ENCODE measurements at regions not wholly inside any gene's neighbourhood (a gene's known extent, or its start where the extent isn't known, plus 50 kb on each side); places are given as distances from the start of the nearest gene placed in this dataset.

DNA sequence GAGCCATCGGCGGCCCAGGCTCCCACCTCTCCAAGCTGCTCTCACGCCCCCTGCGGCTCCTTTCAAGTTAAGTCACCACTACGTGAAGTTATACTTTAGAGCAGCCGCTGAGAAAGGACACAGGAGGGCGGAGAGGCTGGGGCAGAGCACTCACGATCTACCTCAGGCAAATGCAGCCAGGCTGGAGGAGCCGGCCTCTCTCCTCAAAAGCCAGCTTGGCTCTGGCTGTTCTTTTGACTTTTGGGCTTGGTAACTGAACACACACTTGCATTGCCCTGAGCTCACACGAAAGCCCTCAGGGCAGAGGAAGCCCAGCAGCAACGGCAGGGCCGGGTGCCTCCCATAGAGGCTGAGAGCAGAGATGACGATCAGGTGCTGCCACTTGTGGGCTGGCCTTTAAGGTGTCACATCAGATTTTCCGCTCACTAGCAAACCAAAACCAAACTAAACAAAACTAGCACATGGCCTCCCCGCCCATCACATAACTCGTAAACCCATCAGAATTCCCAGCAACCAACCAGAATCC lies 75.2 kb downstream of the PITPNM2 start:
- ATAC-seq: peak; percentile 71
- peak overlapping the region; percentile 18 for H3K9ac ChIP-seq (ENCODE audit: low read length)
- no peaks in the 10 kb centered on the region for H3K27me3 ChIP-seq (ENCODE audit: low read length)
- peaks cover 24% of the 10 kb centered on the region for H3K4me1 ChIP-seq (ENCODE audit: insufficient read depth, low read length)
- peak overlapping the region; percentile 60 for H3K27ac ChIP-seq (ENCODE audit: low read length)
- H3K36me3 ChIP-seq (ENCODE audit: low read depth, low read length): no peaks in the 10 kb centered on the region
- H3F3A ChIP-seq (ENCODE audit: low read length, unreplicated experiment): no peaks in the 10 kb centered on the region
- H3K4me3 ChIP-seq (ENCODE audit: low read length): no peak overlapping the region
- ChIA-PET CTCF (no interaction called here), POLR2A (ENCODE audit: unreplicated experiment) (interaction anchor here (0.6 kb wide), 1 partner anchor 14 kb away, joined by 3 read pairs; no protein-coding TSS in a partner anchor)
- no TSS peak for BruUV-seq (replicated peaks)
- H4K20me1 ChIP-seq (ENCODE audit: low read length): no peaks in the 10 kb centered on the region
- peak overlapping the region; percentile 32; the same call in 1 of the 2 replicates for H3K4me2 ChIP-seq (ENCODE audit: low read length)
- no peaks in the 10 kb centered on the region for H3K9me2 ChIP-seq (replicated peaks; ENCODE audit: low read length)
- H2AFZ ChIP-seq (ENCODE audit: low read length): no peak overlapping the region
- TF ChIP-seq EZH2 (IDR thresholded peaks at IDR 0.05; ENCODE audit: low read length, unreplicated experiment) (no peak), EZH2phosphoT487 (IDR thresholded peaks at IDR 0.05; ENCODE audit: borderline replicate concordance, low read length) (no peak)
- TF ChIP-seq, protein P1, sequence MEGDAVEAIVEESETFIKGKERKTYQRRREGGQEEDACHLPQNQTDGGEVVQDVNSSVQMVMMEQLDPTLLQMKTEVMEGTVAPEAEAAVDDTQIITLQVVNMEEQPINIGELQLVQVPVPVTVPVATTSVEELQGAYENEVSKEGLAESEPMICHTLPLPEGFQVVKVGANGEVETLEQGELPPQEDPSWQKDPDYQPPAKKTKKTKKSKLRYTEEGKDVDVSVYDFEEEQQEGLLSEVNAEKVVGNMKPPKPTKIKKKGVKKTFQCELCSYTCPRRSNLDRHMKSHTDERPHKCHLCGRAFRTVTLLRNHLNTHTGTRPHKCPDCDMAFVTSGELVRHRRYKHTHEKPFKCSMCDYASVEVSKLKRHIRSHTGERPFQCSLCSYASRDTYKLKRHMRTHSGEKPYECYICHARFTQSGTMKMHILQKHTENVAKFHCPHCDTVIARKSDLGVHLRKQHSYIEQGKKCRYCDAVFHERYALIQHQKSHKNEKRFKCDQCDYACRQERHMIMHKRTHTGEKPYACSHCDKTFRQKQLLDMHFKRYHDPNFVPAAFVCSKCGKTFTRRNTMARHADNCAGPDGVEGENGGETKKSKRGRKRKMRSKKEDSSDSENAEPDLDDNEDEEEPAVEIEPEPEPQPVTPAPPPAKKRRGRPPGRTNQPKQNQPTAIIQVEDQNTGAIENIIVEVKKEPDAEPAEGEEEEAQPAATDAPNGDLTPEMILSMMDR (conservative IDR thresholded peaks at IDR 0.05; ENCODE audit: low read depth, low read length): no peak
- no peaks in the 10 kb centered on the region for H3K79me2 ChIP-seq (ENCODE audit: low read length)
- H3K9me3 ChIP-seq (ENCODE audit: low read length): no peaks in the 10 kb centered on the region
- DNase-seq: peak; percentile 71
- intact Hi-C loops (cut with micrococcal nuclease): no loop called here

DNA sequence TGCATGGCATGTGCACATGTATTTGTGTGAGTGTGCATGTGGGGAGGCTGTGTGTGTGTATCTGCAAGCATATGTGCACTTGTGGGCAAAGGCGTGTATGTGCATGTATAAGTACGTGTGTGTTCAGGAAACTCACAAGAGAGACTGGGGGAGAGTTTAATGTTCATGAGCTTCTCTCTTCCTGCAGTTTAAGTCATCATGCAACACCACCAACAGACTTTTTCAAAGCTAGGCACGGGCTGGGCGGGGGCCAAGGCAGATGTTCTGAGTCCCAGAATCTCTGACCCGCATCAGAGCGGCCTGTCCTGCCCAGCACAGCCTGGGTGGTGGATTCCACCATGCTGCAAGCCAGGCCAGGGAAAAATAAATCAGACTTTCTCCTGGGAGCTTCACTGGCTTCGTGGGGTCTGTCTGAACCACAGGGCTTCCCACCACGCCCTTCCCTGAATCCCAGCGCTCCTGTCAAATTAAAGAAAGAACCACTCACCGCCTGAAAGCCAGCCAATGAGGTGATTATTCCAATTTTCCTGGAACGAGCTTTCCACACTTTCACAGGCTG lies 75.7 kb downstream of the PITPNM2 start:
- intact Hi-C loops (cut with micrococcal nuclease): no loop called here
- Histone ChIP-seq H3K9me2 (replicated peaks; ENCODE audit: low read length) (no peaks in the 10 kb centered on the region), H4K20me1 (ENCODE audit: low read length) (no peaks in the 10 kb centered on the region), H3K9me3 (ENCODE audit: low read length) (no peaks in the 10 kb centered on the region), H3K36me3 (ENCODE audit: low read depth, low read length) (no peaks in the 10 kb centered on the region), H3K27ac (ENCODE audit: low read length) (peak overlapping the region; percentile 60), H3K4me2 (ENCODE audit: low read length) (peak overlapping the region; percentile 32; the same call in 1 of the 2 replicates), H2AFZ (ENCODE audit: low read length) (no peak overlapping the region), H3K27me3 (ENCODE audit: low read length) (no peaks in the 10 kb centered on the region), H3K4me1 (ENCODE audit: insufficient read depth, low read length) (peaks cover 28% of the 10 kb centered on the region), H3F3A (ENCODE audit: low read length, unreplicated experiment) (no peaks in the 10 kb centered on the region), H3K9ac (ENCODE audit: low read length) (peak overlapping the region; percentile 18), H3K4me3 (ENCODE audit: low read length) (no peak overlapping the region), H3K79me2 (ENCODE audit: low read length) (no peaks in the 10 kb centered on the region)
- ChIA-PET CTCF (no interaction called here), POLR2A (ENCODE audit: unreplicated experiment) (interaction anchor here (0.6 kb wide), 1 partner anchor 15 kb away, joined by 3 read pairs; no protein-coding TSS in a partner anchor)
- TF ChIP-seq EZH2phosphoT487 (IDR thresholded peaks at IDR 0.05; ENCODE audit: borderline replicate concordance, low read length): no peak
- DNase-seq: no peak
- no TSS peak for BruUV-seq (replicated peaks)
- ATAC-seq: no peak

DNA sequence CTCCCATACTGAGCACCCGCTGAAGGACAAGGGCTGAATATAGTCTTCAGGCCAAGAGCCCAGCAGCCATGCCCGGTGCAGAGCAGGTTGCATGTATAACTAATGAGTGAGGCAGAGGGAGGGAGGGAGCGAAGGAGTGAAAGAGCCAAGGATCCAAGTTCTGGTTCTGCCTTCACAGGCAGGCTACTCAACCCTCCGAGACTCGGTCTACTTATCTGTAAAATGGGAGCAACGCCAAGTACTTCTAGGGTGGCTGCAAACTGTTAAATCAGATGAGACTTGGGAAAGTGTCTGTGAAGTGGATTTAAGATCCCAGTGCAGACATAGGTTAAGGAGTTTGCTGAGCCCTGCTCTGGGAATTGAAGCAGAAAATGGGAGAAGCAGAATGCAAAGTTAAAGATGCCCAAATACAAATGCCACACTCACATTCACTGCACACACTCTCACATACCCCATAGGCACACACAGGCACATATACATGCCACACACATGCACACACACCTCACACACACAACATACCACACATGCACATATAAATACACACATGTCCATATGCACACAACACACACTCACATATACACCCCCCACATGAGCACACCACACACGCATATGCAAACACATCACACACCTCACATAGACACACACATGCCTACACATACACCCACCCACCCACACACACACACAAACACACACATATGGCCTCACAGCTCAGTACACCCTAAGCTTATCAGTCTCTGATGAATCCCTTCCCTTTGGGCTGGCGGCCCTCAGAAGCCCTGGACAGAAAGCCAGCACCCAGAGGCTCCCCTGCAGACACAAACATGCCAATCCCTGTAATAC lies 76.7 kb downstream of the PITPNM2 start:
- H2AFZ ChIP-seq (ENCODE audit: low read length): no peak overlapping the region
- H3K4me3 ChIP-seq (ENCODE audit: low read length): no peak overlapping the region
- no TSS peak for BruUV-seq (replicated peaks)
- ChIA-PET POLR2A (ENCODE audit: unreplicated experiment) (no interaction called here), CTCF (no interaction called here)
- H4K20me1 ChIP-seq (ENCODE audit: low read length): no peaks in the 10 kb centered on the region
- intact Hi-C loops (cut with micrococcal nuclease): no loop called here
- H3K9me2 ChIP-seq (replicated peaks; ENCODE audit: low read length): no peaks in the 10 kb centered on the region
- DNase-seq (no peak), ATAC-seq (no peak)
- no peaks in the 10 kb centered on the region for H3K36me3 ChIP-seq (ENCODE audit: low read depth, low read length)
- H3K27me3 ChIP-seq (ENCODE audit: low read length): no peaks in the 10 kb centered on the region
- H3K9ac ChIP-seq (ENCODE audit: low read length): no peak overlapping the region
- H3K27ac ChIP-seq (ENCODE audit: low read length): no peak overlapping the region
- TF ChIP-seq EZH2 (IDR thresholded peaks at IDR 0.05; ENCODE audit: low read length, unreplicated experiment) (no peak), EZH2phosphoT487 (IDR thresholded peaks at IDR 0.05; ENCODE audit: borderline replicate concordance, low read length) (no peak)
- TF ChIP-seq, protein P1 (conservative IDR thresholded peaks at IDR 0.05; ENCODE audit: low read depth, low read length): no peak
- H3K79me2 ChIP-seq (ENCODE audit: low read length): no peaks in the 10 kb centered on the region
- no peak overlapping the region for H3K4me2 ChIP-seq (ENCODE audit: low read length)
- H3K9me3 ChIP-seq (ENCODE audit: low read length): no peaks in the 10 kb centered on the region
- no peaks in the 10 kb centered on the region for H3F3A ChIP-seq (ENCODE audit: low read length, unreplicated experiment)
- H3K4me1 ChIP-seq (ENCODE audit: insufficient read depth, low read length): peaks cover 28% of the 10 kb centered on the region

Data from PC-3 (cell line).